ENCODE measurements at regions not wholly inside any gene's neighbourhood (a gene's known extent, or its start where the extent isn't known, plus 50 kb on each side); places are given as distances from the start of the nearest gene placed in this dataset.

DNA sequence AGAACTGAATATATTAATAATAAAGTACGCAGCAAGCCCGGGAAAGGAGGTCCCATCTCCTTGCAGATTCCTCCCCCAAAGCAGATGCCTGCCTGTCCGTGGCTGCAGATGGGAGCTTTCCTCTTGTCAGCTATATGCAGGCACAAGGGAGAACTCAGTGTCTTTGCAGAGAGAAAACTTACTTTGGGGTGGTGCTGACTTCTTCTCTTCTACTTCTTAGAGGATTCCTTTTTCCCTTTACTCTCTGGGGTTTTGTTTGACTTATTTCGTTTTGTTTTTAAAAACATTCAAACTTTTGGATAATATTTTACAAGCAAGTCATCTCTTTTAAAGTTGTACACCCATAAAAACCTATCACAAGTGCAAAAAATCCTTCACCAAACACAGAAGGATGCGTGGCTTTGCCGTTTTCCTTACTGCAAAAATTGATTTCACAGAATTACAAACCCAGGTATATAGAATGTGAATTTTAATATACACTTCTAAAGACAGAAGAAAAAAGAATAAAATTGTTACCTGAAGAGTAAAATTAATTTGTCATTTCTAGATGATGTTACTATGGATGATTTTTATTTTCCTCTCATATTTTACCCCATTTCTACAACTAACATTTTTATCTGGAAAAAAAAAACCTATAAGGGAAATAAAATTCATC, 65.3 kb upstream of the IGF1R start:
- no peak for TF ChIP-seq ZFX (IDR thresholded peaks at IDR 0.05)
- TF ChIP-seq, protein P1, sequence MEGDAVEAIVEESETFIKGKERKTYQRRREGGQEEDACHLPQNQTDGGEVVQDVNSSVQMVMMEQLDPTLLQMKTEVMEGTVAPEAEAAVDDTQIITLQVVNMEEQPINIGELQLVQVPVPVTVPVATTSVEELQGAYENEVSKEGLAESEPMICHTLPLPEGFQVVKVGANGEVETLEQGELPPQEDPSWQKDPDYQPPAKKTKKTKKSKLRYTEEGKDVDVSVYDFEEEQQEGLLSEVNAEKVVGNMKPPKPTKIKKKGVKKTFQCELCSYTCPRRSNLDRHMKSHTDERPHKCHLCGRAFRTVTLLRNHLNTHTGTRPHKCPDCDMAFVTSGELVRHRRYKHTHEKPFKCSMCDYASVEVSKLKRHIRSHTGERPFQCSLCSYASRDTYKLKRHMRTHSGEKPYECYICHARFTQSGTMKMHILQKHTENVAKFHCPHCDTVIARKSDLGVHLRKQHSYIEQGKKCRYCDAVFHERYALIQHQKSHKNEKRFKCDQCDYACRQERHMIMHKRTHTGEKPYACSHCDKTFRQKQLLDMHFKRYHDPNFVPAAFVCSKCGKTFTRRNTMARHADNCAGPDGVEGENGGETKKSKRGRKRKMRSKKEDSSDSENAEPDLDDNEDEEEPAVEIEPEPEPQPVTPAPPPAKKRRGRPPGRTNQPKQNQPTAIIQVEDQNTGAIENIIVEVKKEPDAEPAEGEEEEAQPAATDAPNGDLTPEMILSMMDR (conservative IDR thresholded peaks at IDR 0.05), result no peak
- no peak overlapping the region for H3K27ac ChIP-seq

DNA sequence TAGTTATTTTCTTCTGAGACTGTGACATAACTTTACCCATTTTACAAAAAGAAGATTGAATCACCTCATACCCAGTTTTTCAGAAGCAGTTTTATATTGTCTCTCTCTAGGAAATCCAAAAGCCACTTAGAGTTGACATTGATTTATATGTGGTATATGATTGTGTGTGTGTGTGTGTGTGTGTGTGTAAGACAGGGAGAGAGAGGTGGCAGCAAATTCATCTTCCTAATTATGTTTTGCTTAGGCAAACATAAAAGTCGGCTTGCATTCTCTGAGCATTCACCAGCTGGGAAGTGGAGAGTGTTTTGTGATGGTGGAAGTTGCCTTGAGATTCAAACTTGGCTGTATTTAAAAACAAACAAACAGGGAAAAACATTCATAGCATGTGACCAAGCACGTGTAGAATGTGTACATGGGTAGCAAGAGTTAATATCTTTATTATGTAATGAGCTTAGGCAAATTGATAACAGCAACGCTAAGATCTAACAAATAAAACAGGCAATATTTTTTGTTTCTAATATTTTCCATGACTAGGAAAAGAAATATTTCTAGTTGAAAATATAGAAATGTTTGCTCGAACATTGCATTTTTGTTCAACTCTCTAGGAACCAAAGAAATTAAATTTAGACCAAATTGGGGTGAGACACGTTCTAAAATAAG, 64.4 kb upstream of the IGF1R start:
- H3K27ac ChIP-seq, result no peak overlapping the region
- no peak for TF ChIP-seq ZFX (IDR thresholded peaks at IDR 0.05)
- TF ChIP-seq, protein P1 (conservative IDR thresholded peaks at IDR 0.05), result no peak

DNA sequence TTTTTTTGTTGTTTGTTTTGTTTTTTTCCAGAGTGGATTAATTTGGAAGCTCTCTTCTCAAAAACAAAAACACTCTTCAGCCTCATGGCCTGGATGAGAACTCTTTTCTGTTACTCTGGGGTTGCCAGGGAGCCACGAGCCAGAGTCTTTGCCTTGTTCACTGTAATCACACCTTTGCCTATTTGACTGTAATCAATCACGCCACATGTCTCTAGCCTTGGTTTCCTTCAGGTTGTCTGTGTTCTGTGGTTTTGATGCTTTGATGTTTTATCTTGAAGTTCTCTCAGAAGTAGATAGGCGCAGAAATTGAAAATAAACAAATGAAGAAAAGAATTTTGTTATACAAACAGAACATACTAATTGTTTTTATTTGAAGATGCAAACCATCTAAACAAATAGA, 62.3 kb upstream of the IGF1R start:
- H3K27ac ChIP-seq, result no peak overlapping the region
- TF ChIP-seq ZFX (IDR thresholded peaks at IDR 0.05), result no peak
- TF ChIP-seq, protein P1 (conservative IDR thresholded peaks at IDR 0.05), result no peak

DNA sequence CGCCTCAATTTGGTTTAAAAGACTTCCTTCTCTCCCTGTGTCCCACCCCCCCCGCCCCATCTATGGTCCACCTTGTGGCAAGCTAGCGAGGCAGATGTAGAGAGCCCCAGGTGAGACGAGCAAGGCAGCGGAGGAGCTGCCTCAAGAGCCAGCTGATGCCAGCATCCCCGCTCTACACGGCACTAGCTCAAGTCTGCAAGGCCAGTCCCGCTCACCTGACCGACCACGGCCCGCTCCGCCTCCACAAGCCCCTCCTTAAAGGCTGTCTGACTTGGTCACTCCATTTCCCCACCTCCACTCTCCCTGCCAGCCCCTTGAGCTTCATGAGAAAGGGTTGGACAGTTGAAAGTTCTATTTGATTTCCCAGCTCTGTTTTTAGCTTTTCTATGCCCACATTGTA, 56.2 kb upstream of the IGF1R start:
- no peak overlapping the region for H3K27ac ChIP-seq
- TF ChIP-seq, protein P1 (conservative IDR thresholded peaks at IDR 0.05), result no peak
- no peak for TF ChIP-seq ZFX (IDR thresholded peaks at IDR 0.05)

DNA sequence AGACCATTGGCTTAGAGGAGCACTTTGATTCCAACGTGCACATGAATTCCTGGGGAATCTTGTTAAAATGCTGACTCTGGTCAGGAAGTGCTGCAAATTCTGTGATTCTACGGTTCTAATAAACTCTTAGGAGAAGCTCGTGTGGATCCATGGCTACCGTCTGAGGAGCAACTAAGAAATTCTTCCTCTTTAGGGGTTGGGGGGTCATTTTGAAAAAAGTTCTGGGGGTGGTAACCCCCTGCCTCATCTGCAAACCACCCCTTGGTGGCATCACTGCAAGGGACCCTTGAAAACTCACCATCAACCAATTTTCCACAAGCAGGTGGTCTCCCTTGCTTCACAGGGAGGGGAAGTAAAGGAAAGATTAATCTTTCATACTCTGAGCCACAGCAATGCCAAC, 52.2 kb upstream of the IGF1R start:
- no peak overlapping the region for H3K27ac ChIP-seq
- no peak for TF ChIP-seq ZFX (IDR thresholded peaks at IDR 0.05)
- TF ChIP-seq, protein P1 (conservative IDR thresholded peaks at IDR 0.05), result no peak

DNA sequence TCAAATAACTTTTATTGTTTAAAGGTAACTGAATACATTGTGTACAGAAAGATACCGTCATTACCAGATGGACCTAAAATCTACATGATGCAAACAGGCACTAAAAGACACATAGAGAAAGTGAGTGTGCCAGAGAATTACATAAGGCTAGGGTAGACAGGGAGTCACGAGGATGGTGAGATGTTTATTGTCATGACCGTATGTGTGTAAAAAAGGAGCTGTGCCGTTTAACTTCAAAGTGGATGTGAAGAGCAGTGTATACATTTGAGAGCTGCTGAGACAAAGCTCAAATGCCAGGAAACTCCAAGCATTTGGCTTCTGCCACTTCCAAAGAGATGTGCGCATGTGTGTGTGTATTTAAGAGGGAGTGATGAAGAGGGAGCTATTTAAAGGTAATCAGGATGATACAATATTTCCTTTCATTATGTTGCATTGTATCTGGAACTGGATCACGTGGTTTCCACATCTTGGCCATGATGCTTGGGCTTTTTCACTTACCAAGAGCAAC, 51.4 kb upstream of the IGF1R start:
- TF ChIP-seq, protein P1 (conservative IDR thresholded peaks at IDR 0.05), result no peak
- TF ChIP-seq ZFX (IDR thresholded peaks at IDR 0.05), result no peak
- H3K27ac ChIP-seq, result no peak overlapping the region

DNA sequence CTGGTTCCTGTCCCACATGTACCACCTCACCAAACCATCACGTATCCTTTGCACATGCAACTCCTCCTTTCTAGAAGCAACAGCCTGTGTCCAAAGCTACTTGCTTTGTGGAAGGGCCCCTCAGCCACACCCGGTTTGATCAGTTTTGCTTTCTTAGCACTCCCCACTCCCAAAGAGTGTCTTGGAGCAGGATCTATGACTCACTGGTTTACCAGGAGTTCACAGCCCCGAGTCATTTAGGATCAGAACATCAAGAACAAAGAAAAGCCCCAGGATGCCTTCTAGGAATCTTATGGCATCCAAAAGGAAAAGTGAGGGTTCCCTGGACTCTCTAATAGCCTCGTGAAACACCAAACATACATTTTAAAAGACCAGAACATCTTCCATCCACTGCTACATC, 50.7 kb upstream of the IGF1R start:
- TF ChIP-seq ZFX (IDR thresholded peaks at IDR 0.05), result no peak
- TF ChIP-seq, protein P1 (conservative IDR thresholded peaks at IDR 0.05), result no peak
- H3K27ac ChIP-seq, result no peak overlapping the region
